OCI-LY1 (cell line): ENCODE measurements at regions not wholly inside any gene's neighbourhood (a gene's known extent, or its start where the extent isn't known, plus 50 kb on each side); places are given as distances from the start of the nearest gene placed in this dataset.

ENCODE experiments used
- H2AFZ ChIP-seq: fragments of 200-600 bp; sonication (generic), shearing (Covaris generic); 2 replicates; pipeline ENCODE4 v1.6.0; 2014; ENCODE audit warnings: antibody characterized with exemption, mild to moderate bottlenecking, low read length
- H3F3A ChIP-seq: fragments of 200-600 bp; sonication (generic), shearing (Covaris generic); 2 replicates; pipeline ENCODE4 v1.6.0; 2014; ENCODE audit warnings: mild to moderate bottlenecking, antibody characterized with exemption, low read length, moderate library complexity; ENCODE audit not compliant: insufficient read depth
- H3K27ac ChIP-seq: fragments of 200-600 bp; sonication (generic); 2 replicates; pipeline ENCODE4 v1.5.1; 2014; ENCODE audit warnings: low read length, mixed run types, mild to moderate bottlenecking, low read depth; ENCODE audit not compliant: poor library complexity, severe bottlenecking
- H3K27me3 ChIP-seq: fragments of 200-600 bp; sonication (generic); 2 replicates; pipeline ENCODE4 v1.6.0; 2014; ENCODE audit warnings: antibody characterized with exemption, mild to moderate bottlenecking, low read length, moderate library complexity; ENCODE audit not compliant: insufficient read depth
- H3K36me3 ChIP-seq: fragments of 200-600 bp; sonication (generic); 2 replicates; pipeline ENCODE4 v1.6.1; 2014; ENCODE audit warnings: mild to moderate bottlenecking, antibody characterized with exemption, low read length, moderate library complexity, mixed read lengths; ENCODE audit not compliant: insufficient read depth
- H3K4me1 ChIP-seq: fragments of 200-600 bp; sonication (generic); 2 replicates; pipeline ENCODE4 v1.5.1; 2014; ENCODE audit warnings: mild to moderate bottlenecking, low read length, moderate library complexity; ENCODE audit not compliant: insufficient read depth, severe bottlenecking
- H3K4me2 ChIP-seq: fragments of 200-600 bp; sonication (generic), shearing (Covaris generic); 2 replicates; pipeline ENCODE4 v1.6.1; 2014; ENCODE audit warnings: low read length
- H3K4me3 ChIP-seq: fragments of 200-600 bp; sonication (generic); 2 replicates; pipeline ENCODE4 v1.5.1; 2014; ENCODE audit warnings: low read length, low read depth, mild to moderate bottlenecking, mixed read lengths; ENCODE audit not compliant: poor library complexity, severe bottlenecking
- H3K79me2 ChIP-seq: fragments of 200-600 bp; shearing (Covaris generic); 2 replicates; pipeline ENCODE4 v1.6.1; 2016; ENCODE audit warnings: mixed run types, low read length, mixed read lengths; ENCODE audit not compliant: insufficient read depth
- H3K9ac ChIP-seq: fragments of 200-600 bp; sonication (generic), shearing (Covaris generic); 2 replicates; pipeline ENCODE4 v1.6.1; 2014; ENCODE audit warnings: mild to moderate bottlenecking, low read length, mixed read lengths
- H3K9me2 ChIP-seq: fragments of 200-600 bp; sonication (generic), shearing (Covaris generic); 2 replicates; pipeline ENCODE4 v1.6.1; 2014; ENCODE audit warnings: low read depth, mild to moderate bottlenecking, low read length, mixed read lengths
- H3K9me3 ChIP-seq: fragments of 200-600 bp; shearing (Covaris generic); 2 replicates; pipeline ENCODE4 v1.6.1; 2014; ENCODE audit warnings: low read length, mixed read lengths
- H4K20me1 ChIP-seq: fragments of 200-600 bp; sonication (generic), shearing (Covaris generic); 2 replicates; pipeline ENCODE4 v1.6.0; 2016; ENCODE audit warnings: mild to moderate bottlenecking, low read length; ENCODE audit not compliant: insufficient read depth
- CTCF ChIP-seq: fragments of 200-600 bp; sonication (generic), shearing (Covaris generic); IDR thresholded peaks from 2 replicates; pipeline ENCODE4 v1.5.1; 2017; ENCODE audit warnings: mild to moderate bottlenecking, antibody characterized with exemption, low read length, moderate library complexity, mixed read lengths
- EZH2 ChIP-seq: fragments of 200-600 bp; sonication (generic), shearing (Covaris generic); IDR thresholded peaks from 2 replicates; pipeline ENCODE4 v1.8.0; 2017; ENCODE audit warnings: borderline replicate concordance, mixed run types, mild to moderate bottlenecking, antibody characterized with exemption, low read length, moderate library complexity, mixed read lengths

GRCh38 chr20:22282696-22283095, 301.7 kb downstream of the FOXA2 start:
- Histone ChIP-seq H3K4me2 (no peak overlapping the region), H3K27ac (no peak overlapping the region), H3K27me3 (no peaks in the 10 kb centered on the region), H3K9ac (no peak overlapping the region), H4K20me1 (no peaks in the 10 kb centered on the region), H3K9me2 (no peaks in the 10 kb centered on the region), H3K36me3 (no peaks in the 10 kb centered on the region), H3K79me2 (no peaks in the 10 kb centered on the region), H2AFZ (no peak overlapping the region), H3K9me3 (no peaks in the 10 kb centered on the region), H3F3A (no peaks in the 10 kb centered on the region), H3K4me3 (no peak overlapping the region), H3K4me1 (no peaks in the 10 kb centered on the region)
- no peak for TF ChIP-seq CTCF
- no peak for TF ChIP-seq EZH2

DNA sequence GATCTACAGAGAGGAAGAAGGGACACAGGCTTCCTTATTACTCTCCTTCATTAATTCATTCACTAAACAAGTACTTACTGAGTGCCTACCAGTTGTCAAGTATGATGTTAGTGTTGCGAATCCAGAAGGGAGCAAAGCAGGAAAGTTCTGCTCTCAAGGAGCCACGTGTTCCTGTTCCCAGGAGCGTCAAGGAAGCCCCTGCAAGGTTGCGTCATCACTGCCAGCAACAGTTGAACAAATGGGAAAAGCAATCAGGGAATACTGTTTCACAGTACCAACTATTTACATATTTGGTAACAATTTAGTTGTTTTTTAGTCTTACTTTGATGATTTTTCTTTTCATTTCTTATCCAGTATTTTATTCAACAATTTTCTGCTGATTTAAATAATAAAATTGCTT, 310.0 kb downstream of the FOXA2 start:
- Histone ChIP-seq H3K9ac (no peak overlapping the region), H3K79me2 (no peaks in the 10 kb centered on the region), H4K20me1 (no peaks in the 10 kb centered on the region), H3K4me1 (no peaks in the 10 kb centered on the region), H3K27me3 (no peaks in the 10 kb centered on the region), H3K4me2 (no peak overlapping the region), H3K36me3 (no peaks in the 10 kb centered on the region), H3K9me2 (no peaks in the 10 kb centered on the region), H3K9me3 (no peaks in the 10 kb centered on the region), H3F3A (no peaks in the 10 kb centered on the region), H2AFZ (no peak overlapping the region), H3K4me3 (no peak overlapping the region), H3K27ac (no peak overlapping the region)
- TF ChIP-seq CTCF (no peak), EZH2 (no peak)

DNA sequence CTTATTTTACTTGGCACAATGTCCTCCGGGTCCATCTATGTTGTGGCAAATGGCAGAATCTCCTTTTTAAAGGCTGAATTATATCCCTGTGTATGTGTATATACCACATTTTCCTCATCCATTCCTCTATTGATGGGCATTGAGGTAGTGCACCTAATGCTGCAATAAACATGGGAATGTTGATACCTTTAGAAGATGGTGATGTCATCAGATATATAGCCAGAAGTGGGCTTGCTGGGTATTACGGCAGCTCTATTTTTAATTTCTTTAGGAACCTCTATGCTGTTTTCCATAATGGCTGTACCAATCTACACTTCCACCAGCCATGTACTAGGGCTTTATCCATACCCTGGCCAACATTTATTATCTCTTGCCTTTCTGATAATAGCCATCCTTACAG, 315.7 kb downstream of the FOXA2 start:
- no peak for TF ChIP-seq CTCF
- no peak for TF ChIP-seq EZH2
- Histone ChIP-seq H3K4me2 (no peak overlapping the region), H3K27ac (no peak overlapping the region), H3K9ac (no peak overlapping the region), H3K4me1 (no peaks in the 10 kb centered on the region), H3K79me2 (no peaks in the 10 kb centered on the region), H3K27me3 (no peaks in the 10 kb centered on the region), H4K20me1 (no peaks in the 10 kb centered on the region), H2AFZ (no peak overlapping the region), H3K9me2 (no peaks in the 10 kb centered on the region), H3K4me3 (no peak overlapping the region), H3K36me3 (no peaks in the 10 kb centered on the region), H3F3A (no peaks in the 10 kb centered on the region), H3K9me3 (no peaks in the 10 kb centered on the region)
